A172 (cell line): ENCODE measurements at regions not wholly inside any gene's neighbourhood (a gene's known extent, or its start where the extent isn't known, plus 50 kb on each side); places are given as distances from the start of the nearest gene placed in this dataset.

Experiments
- DNase-seq: peaks from one replicate; pipeline ENCODE4 v3.0.0-alpha.2; 2015; ENCODE audit warnings: low spot score

- no peak for DNase-seq
These were observed 187.4 kb upstream of the STAC start for GRCh38 chr3:36192901-36193300.

DNA sequence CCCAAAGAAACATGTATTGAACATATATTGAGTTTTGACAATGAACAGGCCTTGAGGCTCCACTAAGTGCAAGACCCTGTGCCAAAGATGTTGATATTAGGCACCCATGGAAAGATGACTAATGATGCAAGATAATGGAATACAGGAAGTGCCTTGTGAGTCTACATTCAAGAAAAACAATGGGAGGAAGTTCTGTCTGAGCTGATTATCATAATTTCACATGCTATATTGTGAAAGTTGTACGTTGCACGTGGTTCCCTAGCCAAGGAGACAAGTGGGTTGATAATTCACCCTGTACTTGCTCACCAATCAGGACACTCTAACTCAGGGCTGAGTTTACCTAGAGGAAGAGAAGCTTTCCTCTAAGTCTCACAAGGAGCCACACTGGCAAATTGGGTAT is 186.9 kb upstream of the STAC start:
- DNase-seq, result no peak

DNA sequence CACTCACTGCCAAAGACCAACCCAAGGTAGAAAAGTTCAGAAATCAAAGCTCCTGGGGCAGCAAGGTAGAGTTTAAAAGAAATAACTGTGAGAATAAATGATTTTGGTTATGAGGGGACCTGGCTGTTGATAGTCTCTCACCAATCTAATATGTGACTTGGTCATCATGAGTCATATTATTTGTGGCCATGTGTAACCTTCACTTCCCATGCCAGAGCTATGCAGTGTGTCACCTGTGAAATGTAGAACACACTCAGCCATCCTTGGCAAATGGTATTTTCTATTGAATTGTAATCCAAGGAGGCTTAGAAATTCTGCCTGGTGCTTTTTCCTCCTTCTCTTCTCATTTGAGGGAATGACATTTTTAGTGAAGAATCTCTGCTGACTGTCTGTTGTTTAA is 184.2 kb upstream of the STAC start:
- peak; percentile 45 for DNase-seq

DNA sequence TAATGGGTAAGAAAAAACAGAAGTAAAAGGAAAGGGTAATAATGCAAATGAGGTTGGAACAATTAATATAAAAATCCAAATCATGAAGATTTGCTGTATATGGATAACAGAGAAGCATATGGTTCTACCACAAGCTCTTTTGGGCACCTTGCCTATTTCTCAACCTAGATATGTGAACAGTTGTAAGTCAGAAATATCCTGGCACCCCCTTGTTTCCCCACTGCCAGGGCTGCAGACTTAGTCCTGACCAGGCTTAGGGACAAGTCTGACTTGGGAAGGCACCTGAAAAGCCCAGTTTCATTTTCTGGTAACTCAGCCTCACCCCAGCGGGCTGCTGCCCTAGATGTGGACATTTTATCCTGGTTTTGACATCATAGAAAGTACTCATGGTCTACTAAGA is 183.2 kb upstream of the STAC start:
- DNase-seq, result no peak

DNA sequence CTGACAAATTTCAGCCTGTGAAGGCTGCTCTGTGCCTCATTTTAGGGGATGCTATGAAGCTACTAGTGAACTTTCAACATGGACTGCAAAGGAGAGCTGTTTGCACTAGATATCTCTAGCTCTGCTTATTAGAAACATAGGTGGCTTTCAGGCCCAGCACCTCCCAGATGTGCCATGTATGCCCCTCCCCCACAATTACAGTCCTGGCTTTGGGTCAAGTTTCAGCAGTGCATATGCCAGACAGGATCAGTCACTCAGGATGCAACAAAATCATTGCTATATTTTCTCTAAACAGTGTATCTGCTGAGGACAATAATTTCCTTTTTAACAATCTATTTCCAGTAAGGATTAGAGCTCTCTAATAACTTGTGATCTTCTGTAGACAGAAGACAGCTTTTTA is 178.8 kb upstream of the STAC start:
- DNase-seq, result no peak

DNA sequence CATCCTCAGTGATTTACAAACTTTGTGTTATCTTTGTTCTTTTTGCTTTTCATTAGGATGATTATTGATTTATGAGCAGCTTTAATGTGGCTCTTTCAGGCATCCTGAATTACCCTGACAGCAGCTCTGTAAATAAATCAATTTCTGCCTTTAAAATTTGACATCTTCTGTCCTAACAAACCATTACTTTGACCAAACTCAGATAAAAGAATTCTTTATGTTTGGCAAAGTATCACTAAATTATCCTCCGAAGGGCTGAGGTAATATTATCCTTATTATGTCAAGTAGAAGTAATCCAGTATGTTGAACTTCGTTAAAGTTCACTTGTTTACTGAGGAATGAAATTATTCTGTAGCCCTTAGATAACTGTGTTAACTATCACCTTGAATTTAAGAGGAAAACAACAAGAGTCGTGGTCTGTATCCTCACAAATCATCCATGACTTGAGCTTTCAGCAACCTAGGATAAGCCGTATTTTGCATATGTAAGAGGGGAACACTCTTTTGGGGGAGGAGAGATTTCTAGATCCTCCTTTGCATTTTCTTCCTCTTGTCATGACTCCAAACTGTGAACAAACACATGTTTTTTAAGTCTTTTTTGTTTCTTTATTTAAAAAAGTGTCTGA is 173.2 kb upstream of the STAC start:
- no peak for DNase-seq

GRCh38 chr3:36210840-36211651 is 169.3 kb upstream of the STAC start:
- no peak for DNase-seq

DNA sequence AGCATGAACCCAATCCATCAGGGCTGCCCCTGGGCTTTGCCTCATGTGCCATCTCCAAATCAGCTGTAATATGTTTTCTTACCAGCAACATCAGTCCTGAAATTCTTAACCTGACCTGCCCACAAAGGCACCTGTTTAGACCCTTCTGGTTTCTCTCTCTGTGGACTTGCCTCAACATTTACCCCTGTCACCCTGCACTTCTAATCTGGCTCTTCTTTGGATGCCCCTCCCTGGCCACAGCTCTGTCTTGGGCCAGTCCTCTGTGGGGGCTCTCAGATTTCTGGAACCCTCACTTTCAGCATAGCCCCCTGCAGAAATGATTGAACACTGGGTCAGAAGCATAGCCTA is 168.7 kb upstream of the STAC start:
- DNase-seq, result no peak

DNA sequence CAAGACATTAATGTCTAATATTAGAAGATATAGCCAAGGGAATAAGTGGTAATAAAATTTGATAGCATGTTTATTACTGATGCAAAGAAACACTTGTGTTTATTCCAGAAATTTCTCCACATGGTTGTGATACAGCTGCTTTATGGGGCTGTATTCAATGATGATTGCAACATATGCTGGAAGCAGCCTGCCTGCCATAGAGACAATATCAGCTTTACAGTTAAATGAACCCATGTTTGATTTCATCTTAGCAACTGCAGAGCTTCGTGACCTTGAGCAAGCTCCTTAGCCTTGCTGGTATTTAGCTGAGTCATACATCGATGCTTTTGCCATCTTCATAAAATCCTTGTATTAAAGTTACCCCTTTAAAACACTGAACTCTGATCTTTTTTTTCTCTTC is 168.1 kb upstream of the STAC start:
- no peak for DNase-seq

- no peak for DNase-seq
These were observed 165.8 kb upstream of the STAC start for GRCh38 chr3:36214460-36214859.

DNA sequence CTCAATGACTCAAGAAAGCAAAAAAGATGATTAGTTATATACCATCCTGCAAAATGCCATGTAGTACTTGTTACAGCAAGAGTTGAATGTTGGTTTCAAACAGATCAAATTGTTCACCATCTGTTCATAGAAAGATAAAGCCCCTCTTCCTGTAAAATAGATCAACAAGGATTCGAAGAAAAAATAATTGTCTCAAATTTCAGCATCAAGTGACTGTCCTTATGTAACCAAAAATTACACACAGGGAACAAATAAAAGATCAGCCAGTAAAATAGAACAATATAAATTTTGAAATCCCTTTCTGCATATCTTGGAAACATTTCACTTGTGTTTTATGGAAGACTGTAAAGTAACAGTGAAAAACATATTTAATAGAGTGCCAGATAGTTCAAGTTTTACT is 165.1 kb upstream of the STAC start:
- DNase-seq, result no peak

- DNase-seq, result peak; percentile 87
These were observed 160.9 kb upstream of the STAC start for GRCh38 chr3:36219398-36219797.

DNA sequence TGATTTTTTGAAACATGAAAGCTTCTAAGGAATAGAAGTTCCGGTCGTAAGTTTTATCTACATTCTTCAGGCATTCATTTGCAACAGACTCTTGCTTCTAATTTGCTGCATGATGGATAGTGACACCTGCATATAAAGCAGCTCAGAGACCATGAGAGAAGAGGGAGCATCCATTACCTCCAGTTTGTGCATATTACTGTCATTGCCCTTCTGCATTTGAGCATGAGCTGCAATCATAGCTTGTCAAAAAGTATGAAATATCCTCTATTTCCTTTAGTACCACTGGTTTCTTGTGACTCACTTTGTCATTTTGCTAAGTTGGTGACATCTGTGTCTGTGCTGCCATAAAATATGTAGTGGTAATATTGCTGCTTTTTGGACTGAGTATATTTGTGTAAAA is 160.1 kb upstream of the STAC start:
- DNase-seq, result no peak

DNA sequence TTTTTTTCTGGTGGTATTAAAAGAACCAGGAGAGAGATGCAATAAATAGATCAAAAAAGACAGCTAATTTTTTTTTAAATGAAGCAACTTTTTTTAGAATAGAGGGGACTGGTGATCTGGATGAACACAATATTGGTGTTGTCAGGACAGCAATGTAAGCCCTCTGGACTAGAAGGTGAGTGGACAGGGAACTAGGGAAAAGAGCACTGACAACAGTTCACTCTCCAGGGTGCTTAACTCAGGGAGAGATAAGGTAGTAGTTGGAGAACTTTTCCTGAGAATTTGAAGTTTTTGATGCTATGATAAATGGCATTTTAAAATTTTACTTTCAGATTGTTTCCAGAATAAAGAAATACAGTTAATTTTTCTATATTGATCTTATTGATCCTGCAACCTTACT is 158.3 kb upstream of the STAC start:
- DNase-seq, result no peak

GRCh38 chr3:36227980-36228379 is 152.3 kb upstream of the STAC start:
- DNase-seq, result no peak

GRCh38 chr3:36229496-36229895 is 150.8 kb upstream of the STAC start:
- DNase-seq, result no peak

- DNase-seq, result no peak
These were observed 147.4 kb upstream of the STAC start for GRCh38 chr3:36232797-36233489.

DNA sequence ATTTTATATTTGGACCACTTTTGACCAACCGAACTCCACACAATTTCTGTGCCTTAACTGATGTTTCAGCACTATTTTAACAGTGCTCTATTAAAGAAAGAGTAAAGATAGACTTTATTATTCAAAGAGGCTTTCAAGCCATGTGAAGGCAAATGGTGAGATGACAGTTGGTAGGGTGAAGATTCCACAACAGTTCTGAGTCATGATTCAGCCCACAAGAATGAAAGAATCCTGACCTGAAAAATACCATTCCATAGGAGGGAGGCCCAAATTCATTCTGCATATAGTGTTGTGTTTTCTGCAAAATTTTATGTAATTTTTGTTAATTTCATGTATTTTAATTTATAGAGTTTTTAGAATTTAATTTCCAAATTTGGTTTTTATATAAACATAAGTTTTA is 135.6 kb upstream of the STAC start:
- DNase-seq, result peak; percentile 69

DNA sequence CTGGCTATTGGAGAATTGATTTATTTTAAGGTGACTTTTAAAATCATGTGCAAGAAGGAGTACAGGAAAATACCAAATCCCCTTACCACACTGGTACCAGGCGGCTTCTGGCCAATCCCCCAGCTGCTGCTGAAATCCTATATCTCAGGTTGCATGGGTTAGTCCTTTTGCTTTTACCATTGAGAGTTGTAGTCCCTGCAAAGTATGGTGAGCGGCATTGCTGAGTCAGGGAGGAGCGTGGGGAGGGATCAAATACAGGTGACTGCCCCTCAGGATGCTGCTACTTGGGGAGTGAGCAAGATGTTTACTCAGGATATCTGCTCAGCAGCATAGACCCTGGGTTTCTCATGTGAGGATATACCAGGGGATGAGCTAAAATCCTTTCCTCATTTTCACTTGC is 131.9 kb upstream of the STAC start:
- DNase-seq, result no peak

- DNase-seq, result no peak
These were observed 130.1 kb upstream of the STAC start for GRCh38 chr3:36250191-36250590.

DNA sequence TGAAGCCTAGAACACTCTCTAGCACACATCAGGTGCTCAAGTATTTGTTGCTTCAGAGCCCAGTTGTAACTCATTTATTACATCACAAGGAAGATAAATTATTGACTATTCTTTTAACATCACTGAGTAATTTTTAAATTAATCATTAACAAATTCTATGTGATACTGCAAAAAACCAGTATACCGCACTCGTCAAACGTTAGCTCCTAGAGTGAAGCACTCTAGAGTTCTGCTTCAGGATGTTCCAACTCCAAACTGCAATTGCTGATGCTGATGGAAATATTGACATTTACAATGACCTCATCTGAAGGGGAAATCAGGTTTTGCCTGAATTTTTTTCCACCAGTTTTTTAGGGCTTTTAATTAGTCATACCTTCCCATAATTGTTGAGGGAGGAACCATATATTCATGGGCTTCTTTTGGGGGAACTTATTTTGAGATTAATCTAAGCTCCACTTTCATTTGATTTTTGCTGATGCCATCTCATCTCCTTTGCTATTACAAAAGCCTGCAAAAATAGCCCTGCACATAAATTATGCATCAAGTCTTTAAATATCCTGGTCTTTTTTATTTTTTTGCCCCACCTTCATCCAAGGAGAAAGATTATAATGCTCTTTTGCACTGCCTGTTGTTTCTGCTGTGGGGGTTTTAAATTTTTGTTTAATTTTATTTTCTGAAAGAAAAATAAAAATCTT is 123.0 kb upstream of the STAC start:
- no peak for DNase-seq

GRCh38 chr3:36258421-36258820 is 121.9 kb upstream of the STAC start:
- DNase-seq, result no peak

DNA sequence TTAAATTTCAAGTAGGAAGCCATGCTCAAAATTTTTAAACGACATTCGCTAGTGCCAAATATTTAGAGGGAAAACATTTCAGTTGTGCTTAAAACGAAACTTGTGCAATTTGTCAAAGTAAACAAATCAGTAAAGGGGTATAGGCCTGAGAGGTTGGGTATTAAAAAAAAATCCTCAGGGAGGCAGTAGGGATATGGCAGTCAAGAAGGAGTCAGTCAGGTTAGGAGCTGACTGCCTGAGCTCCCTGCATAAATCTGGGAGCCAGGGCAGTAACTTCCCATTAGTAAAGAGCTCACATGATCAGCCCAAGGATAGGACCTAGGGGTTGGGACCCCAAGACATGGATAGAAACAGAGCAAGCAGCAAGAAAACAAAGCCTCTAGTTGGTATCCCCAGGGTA is 120.7 kb upstream of the STAC start:
- DNase-seq, result no peak
